ENCODE measurements at regions not wholly inside any gene's neighbourhood (a gene's known extent, or its start where the extent isn't known, plus 50 kb on each side); places are given as distances from the start of the nearest gene placed in this dataset.

GRCh38 chr20:39941245-39941644 lies 747.8 kb downstream of the MAFB start:
- TF ChIP-seq CTCF (IDR thresholded peaks at IDR 0.05; ENCODE audit: insufficient read depth, low read depth, low read length, missing control alignments) = no peak
- DNase-seq (ENCODE audit: low read depth) = no peak
- no peak overlapping the region for H3K4me3 ChIP-seq (ENCODE audit: low read length)

GRCh38 chr20:39939241-39939865 lies 749.7 kb downstream of the MAFB start:
- no peak for TF ChIP-seq CTCF (IDR thresholded peaks at IDR 0.05; ENCODE audit: insufficient read depth, low read depth, low read length, missing control alignments)
- DNase-seq (ENCODE audit: low read depth) = no peak
- no peak overlapping the region for H3K4me3 ChIP-seq (ENCODE audit: low read length)

- no peak overlapping the region for H3K4me3 ChIP-seq (ENCODE audit: low read length)
- no peak for TF ChIP-seq CTCF (IDR thresholded peaks at IDR 0.05; ENCODE audit: insufficient read depth, low read depth, low read length, missing control alignments)
- no peak for DNase-seq (ENCODE audit: low read depth)
These were observed 752.6 kb downstream of the MAFB start for GRCh38 chr20:39936401-39936800.

GRCh38 chr20:39935901-39936300 lies 753.1 kb downstream of the MAFB start:
- H3K4me3 ChIP-seq (ENCODE audit: low read length) = no peak overlapping the region

GRCh38 chr20:39916236-39916765 lies 772.7 kb downstream of the MAFB start:
- no peak overlapping the region for H3K4me3 ChIP-seq (ENCODE audit: low read length)
- TF ChIP-seq CTCF (IDR thresholded peaks at IDR 0.05; ENCODE audit: insufficient read depth, low read depth, low read length, missing control alignments) = no peak
- DNase-seq (ENCODE audit: low read depth) = peak; percentile 42

More at GRCh38 chr20:39935901-39936300, 753.1 kb downstream of the MAFB start:
- no peak for TF ChIP-seq CTCF (IDR thresholded peaks at IDR 0.05; ENCODE audit: insufficient read depth, low read depth, low read length, missing control alignments)
- peak; percentile 39 for DNase-seq (ENCODE audit: low read depth)

- TF ChIP-seq CTCF (IDR thresholded peaks at IDR 0.05; ENCODE audit: insufficient read depth, low read depth, low read length, missing control alignments) = no peak
- H3K4me3 ChIP-seq (ENCODE audit: low read length) = no peak overlapping the region
- peak; percentile 69 for DNase-seq (ENCODE audit: low read depth)
These were observed 775.8 kb downstream of the MAFB start for GRCh38 chr20:39913274-39913673.

GRCh38 chr20:39911497-39911896 lies 777.5 kb downstream of the MAFB start:
- DNase-seq (ENCODE audit: low read depth) = no peak
- H3K4me3 ChIP-seq (ENCODE audit: low read length) = no peak overlapping the region
- no peak for TF ChIP-seq CTCF (IDR thresholded peaks at IDR 0.05; ENCODE audit: insufficient read depth, low read depth, low read length, missing control alignments)

All from epithelial cell of esophagus (primary cell).